ENCODE measurements at regions not wholly inside any gene's neighbourhood (a gene's known extent, or its start where the extent isn't known, plus 50 kb on each side); places are given as distances from the start of the nearest gene placed in this dataset.

- TF ChIP-seq MXI1 (IDR thresholded peaks at IDR 0.05; ENCODE audit: low read depth, low read length): no peak
- TF ChIP-seq MTA3 (IDR thresholded peaks at IDR 0.05; ENCODE audit: borderline replicate concordance): no peak
- no peak for TF ChIP-seq ZNF583 (CRISPR knock-in tag; IDR thresholded peaks at IDR 0.05)
- no peak for TF ChIP-seq ZNF407 (IDR thresholded peaks at IDR 0.05; ENCODE audit: low read depth)
- TF ChIP-seq ZBTB40 (IDR thresholded peaks at IDR 0.05): no peak
- no peak for TF ChIP-seq ZBTB40 (CRISPR knock-in tag; IDR thresholded peaks at IDR 0.05)
- no peak for TF ChIP-seq FOXK2 (conservative IDR thresholded peaks at IDR 0.05 in 1 of 2, IDR thresholded peaks at IDR 0.05 in 1 of 2; ENCODE audit: low read depth in 2 of 2)
- TF ChIP-seq GABPA (tag; conservative IDR thresholded peaks at IDR 0.05; ENCODE audit: low read depth): no peak
- no peak for TF ChIP-seq YY1 (IDR thresholded peaks at IDR 0.05; ENCODE audit: borderline replicate concordance in 1 of 3, control insufficient read depth in 1 of 3, extremely low read depth in 1 of 3, insufficient read depth in 3 of 3, insufficient read length in 1 of 3, insufficient replicate concordance in 2 of 3, low read depth in 1 of 3, low read length in 2 of 3)
- no peak for TF ChIP-seq CTCF (IDR thresholded peaks at IDR 0.05 in 2 of 3, conservative IDR thresholded peaks at IDR 0.05 in 1 of 3; ENCODE audit: insufficient read depth in 2 of 3, low read depth in 1 of 3, low read length in 3 of 3)
Measured at GRCh38 chr3:89656388-89656787, 549.0 kb downstream of the EPHA3 start.
